ENCODE measurements at regions not wholly inside any gene's neighbourhood (a gene's known extent, or its start where the extent isn't known, plus 50 kb on each side); places are given as distances from the start of the nearest gene placed in this dataset.

GRCh38 chr4:186954956-186955355 lies 231.3 kb upstream of the FAT1 start:
- Mint-ChIP-seq H3K4me3 (no peak overlapping the region), H3K9me3 (no peaks in the 10 kb centered on the region)
- H2BK15ac ChIP-seq (ENCODE audit: low read depth, low read length), result no peak overlapping the region

More at GRCh38 chr4:186954956-186955355, 231.3 kb upstream of the FAT1 start:
- Histone ChIP-seq H3K23ac (ENCODE audit: insufficient read length, low read depth, low read length) (no peak overlapping the region), H3K9me3 (ENCODE audit: control insufficient read depth, low read depth, low read length) (no peaks in the 10 kb centered on the region), H3K4me1 (ENCODE audit: insufficient read depth, low read length) (no peaks in the 10 kb centered on the region), H3K9ac (ENCODE audit: extremely low read depth, insufficient read length, low read length) (no peak overlapping the region), H3K23me2 (ENCODE audit: insufficient read length, low read depth, low read length, poor library complexity, severe bottlenecking) (no peaks in the 10 kb centered on the region), H2AFZ (ENCODE audit: low read length) (no peak overlapping the region), H3K18ac (ENCODE audit: insufficient read length, low read depth, low read length) (no peak overlapping the region), H2BK12ac (ENCODE audit: insufficient read length, low read depth, low read length) (no peak overlapping the region), H4K91ac (ENCODE audit: insufficient read length, low read depth, low read length) (no peak overlapping the region), H3K79me1 (ENCODE audit: insufficient read depth, low read depth, low read length, poor library complexity, severe bottlenecking) (no peaks in the 10 kb centered on the region), H3K27me3 (ENCODE audit: insufficient read depth, low read length) (no peaks in the 10 kb centered on the region), H3K4me2 (ENCODE audit: insufficient read depth, insufficient read length, low read length) (no peak overlapping the region), H2BK120ac (ENCODE audit: low read depth, low read length, poor library complexity, severe bottlenecking) (no peak overlapping the region), H4K5ac (ENCODE audit: insufficient read length, low read depth, low read length) (no peak overlapping the region), H2BK20ac (ENCODE audit: low read depth, low read length, poor library complexity, severe bottlenecking) (no peak overlapping the region), H3K14ac (ENCODE audit: insufficient read depth, low read length) (no peak overlapping the region), H3T11ph (ENCODE audit: low read length) (no peak overlapping the region), H2BK5ac (ENCODE audit: insufficient read length, low read length) (no peak overlapping the region), H2AK5ac (ENCODE audit: insufficient read length, low read length) (no peak overlapping the region), H4K8ac (replicated peaks; ENCODE audit: insufficient read length, low read depth, low read length) (no peak overlapping the region), H3K27ac (ENCODE audit: insufficient read length, low read depth, low read length) (no peak overlapping the region), H4K20me1 (ENCODE audit: control insufficient read depth, insufficient read depth, insufficient read length) (no peaks in the 10 kb centered on the region), H3K56ac (ENCODE audit: insufficient read length, low read depth, low read length) (no peak overlapping the region), H3K4ac (ENCODE audit: low read depth, low read length) (no peak overlapping the region), H3K79me2 (ENCODE audit: insufficient read depth, low read length) (no peaks in the 10 kb centered on the region)
- H3K27me3 Mint-ChIP-seq (ENCODE audit: low read depth), result peaks cover 1% of the 10 kb centered on the region; the same call in 1 of the 2 replicates
- TF ChIP-seq CTCF (conservative IDR thresholded peaks at IDR 0.05), result no peak
- peaks cover 3% of the 10 kb centered on the region in 2 experiments; a peak in 1 of 4 replicates for H3K4me1 Mint-ChIP-seq
- no peaks in the 10 kb centered on the region; a peak in 1 of 7 replicates for H3K36me3 Mint-ChIP-seq (ENCODE audit: insufficient read depth in 1 of 3, low read depth in 3 of 3)
- no peak overlapping the region for H3K27ac Mint-ChIP-seq
- no peak for DNase-seq
- WGBS (ENCODE audit: extremely low coverage, insufficient read length, low lambda C conversion rate), result no CpG with 5 or more reads among the region's 7 CpGs
